Smooth muscle cell (in vitro differentiated cells): ENCODE measurements at regions not wholly inside any gene's neighbourhood (a gene's known extent, or its start where the extent isn't known, plus 50 kb on each side); places are given as distances from the start of the nearest gene placed in this dataset.

Experiments used
- DNase-seq: peaks from one replicate; lab custom pipeline; 2025; ENCODE audit not compliant: unreplicated experiment; lab: John Stamatoyannopoulos, UW
- H2AFZ ChIP-seq: fragments of 200-600 bp; sonication (generic); 2 replicates; pipeline ENCODE4 v1.6.0; 2016; ENCODE audit warnings: antibody characterized with exemption, low read depth, mild to moderate bottlenecking
- H3F3A ChIP-seq: fragments of 200-600 bp; sonication (generic); 2 replicates; pipeline ENCODE4 v1.6.0; 2017; ENCODE audit warnings: antibody characterized with exemption, low read depth
- H3K27ac ChIP-seq: fragments of 200-600 bp; sonication (generic); 2 replicates; pipeline ENCODE4 v1.5.1; 2016; ENCODE audit warnings: low read depth, mild to moderate bottlenecking
- H3K27me3 ChIP-seq: fragments of 200-600 bp; sonication (generic); 2 replicates; pipeline ENCODE4 v1.6.1; 2016; ENCODE audit warnings: low read depth, mild to moderate bottlenecking
- H3K36me3 ChIP-seq: fragments of 200-600 bp; sonication (generic); 2 replicates; pipeline ENCODE4 v1.5.1; 2016; ENCODE audit warnings: low read depth
- H3K4me1 ChIP-seq: fragments of 200-600 bp; sonication (generic); 2 replicates; pipeline ENCODE4 v1.5.1; 2016; ENCODE audit warnings: low read depth
- H3K4me2 ChIP-seq: fragments of 200-600 bp; sonication (generic); 2 replicates; pipeline ENCODE4 v1.6.0; 2016; ENCODE audit warnings: mild to moderate bottlenecking
- H3K4me3 ChIP-seq: fragments of 200-600 bp; sonication (generic); 2 replicates; pipeline ENCODE4 v1.5.1; 2016; ENCODE audit warnings: mild to moderate bottlenecking
- H3K79me2 ChIP-seq: fragments of 200-600 bp; sonication (generic); 2 replicates; pipeline ENCODE4 v1.6.0; 2016; ENCODE audit warnings: low read depth, mild to moderate bottlenecking
- H3K9ac ChIP-seq: fragments of 200-600 bp; sonication (generic); 2 replicates; pipeline ENCODE4 v1.6.0; 2016; ENCODE audit warnings: low read depth
- H3K9me3 ChIP-seq: fragments of 200-600 bp; sonication (generic); replicated peaks from 2 replicates; pipeline ENCODE4 v1.5.1; 2016; ENCODE audit warnings: low read depth
- H4K20me1 ChIP-seq: fragments of 200-600 bp; sonication (generic); 2 replicates; pipeline ENCODE4 v1.6.0; 2016; ENCODE audit warnings: low read depth
- CTCF ChIP-seq: fragments of 200-600 bp; sonication (generic); IDR thresholded peaks from 2 replicates; pipeline ENCODE4 v1.5.1; 2017; ENCODE audit warnings: borderline replicate concordance, mild to moderate bottlenecking, antibody characterized with exemption; ENCODE audit not compliant: insufficient read depth, poor library complexity, severe bottlenecking
- WGBS: methylation state at CpG from one replicate; pipeline ENCODE4 v1.1.7; 2016; ENCODE audit warnings: low lambda C conversion rate; 5-methylcytosine and 5-hydroxymethylcytosine counted together

DNA sequence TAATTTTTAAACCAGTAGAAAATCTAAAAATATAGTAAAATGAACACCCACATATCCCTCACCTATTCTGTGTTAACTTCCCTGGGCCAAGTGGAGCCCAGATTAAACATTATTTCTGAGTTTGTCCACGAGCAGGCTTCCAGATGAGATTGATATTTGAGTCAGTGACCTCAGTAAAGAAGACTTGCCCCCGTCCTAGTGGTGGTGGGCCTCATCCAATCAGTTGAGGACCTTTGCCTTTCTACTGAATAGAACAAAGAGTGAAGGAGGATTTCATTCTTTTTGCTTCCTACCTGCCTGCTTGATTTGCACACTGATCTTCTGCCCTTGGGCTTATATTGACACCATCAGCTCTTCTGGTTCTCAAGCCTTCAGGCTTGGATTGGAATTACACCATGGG is 174.7 kb upstream of the PLEKHG7 start:
- Histone ChIP-seq H3K27ac (no peak overlapping the region), H2AFZ (no peak overlapping the region), H3K27me3 (no peaks in the 10 kb centered on the region), H3K36me3 (no peaks in the 10 kb centered on the region), H3F3A (no peaks in the 10 kb centered on the region), H3K79me2 (no peaks in the 10 kb centered on the region), H3K9ac (no peak overlapping the region), H3K4me3 (no peak overlapping the region), H4K20me1 (no peaks in the 10 kb centered on the region), H3K4me1 (peaks cover 9% of the 10 kb centered on the region), H3K9me3 (no peaks in the 10 kb centered on the region), H3K4me2 (no peak overlapping the region)
- no peak for DNase-seq
- TF ChIP-seq CTCF: no peak
- WGBS: 82% methylated on average over 2 of the region's 2 CpGs

DNA sequence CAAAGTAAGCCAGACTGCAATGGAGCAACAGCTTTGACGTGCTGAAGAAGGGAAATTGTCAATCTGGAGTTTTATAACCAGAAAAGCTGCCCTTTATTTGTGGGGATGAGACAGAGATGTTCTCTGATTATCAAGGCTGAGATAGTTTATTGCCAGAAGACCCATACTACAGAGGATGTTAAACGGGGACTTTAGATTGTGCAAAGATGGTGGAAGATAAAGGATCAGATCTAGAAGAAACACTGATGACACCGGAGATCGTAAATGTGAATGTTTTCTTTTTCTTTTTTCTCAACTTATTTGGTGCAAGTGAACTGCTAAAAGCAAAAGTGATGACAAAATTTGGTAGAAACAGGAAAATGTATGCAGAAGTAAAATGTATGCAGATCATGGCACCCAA is 178.3 kb upstream of the PLEKHG7 start:
- H3K4me3 ChIP-seq: no peak overlapping the region
- TF ChIP-seq CTCF: no peak
- H3K4me2 ChIP-seq: no peak overlapping the region
- no peaks in the 10 kb centered on the region for H3K79me2 ChIP-seq
- no peaks in the 10 kb centered on the region for H3K27me3 ChIP-seq
- DNase-seq: no peak
- H2AFZ ChIP-seq: no peak overlapping the region
- no peaks in the 10 kb centered on the region for H3K36me3 ChIP-seq
- no peaks in the 10 kb centered on the region for H3F3A ChIP-seq
- H4K20me1 ChIP-seq: no peaks in the 10 kb centered on the region
- no peak overlapping the region for H3K27ac ChIP-seq
- peaks cover 9% of the 10 kb centered on the region for H3K4me1 ChIP-seq
- no peaks in the 10 kb centered on the region for H3K9me3 ChIP-seq
- no peak overlapping the region for H3K9ac ChIP-seq
- WGBS: 75% methylated on average over 4 of the region's 4 CpGs

GRCh38 chr12:92520511-92520910 is 182.3 kb upstream of the PLEKHG7 start:
- Histone ChIP-seq H3K27ac (no peak overlapping the region), H3F3A (no peaks in the 10 kb centered on the region), H3K4me1 (peaks cover 12% of the 10 kb centered on the region), H3K4me2 (no peak overlapping the region), H3K36me3 (no peaks in the 10 kb centered on the region), H3K9me3 (no peaks in the 10 kb centered on the region), H3K4me3 (no peak overlapping the region), H2AFZ (no peak overlapping the region), H4K20me1 (no peaks in the 10 kb centered on the region), H3K79me2 (no peaks in the 10 kb centered on the region), H3K9ac (no peak overlapping the region), H3K27me3 (no peaks in the 10 kb centered on the region)
- DNase-seq: no peak
- TF ChIP-seq CTCF: no peak

GRCh38 chr12:92519284-92519683 is 183.5 kb upstream of the PLEKHG7 start:
- peaks cover 12% of the 10 kb centered on the region for H3K4me1 ChIP-seq
- no peaks in the 10 kb centered on the region for H3K27me3 ChIP-seq
- H3K4me2 ChIP-seq: no peak overlapping the region
- H2AFZ ChIP-seq: no peak overlapping the region
- 86% methylated on average over 1 of the region's 1 CpG for whole genome bisulfite sequencing
- H3K4me3 ChIP-seq: no peak overlapping the region
- no peaks in the 10 kb centered on the region for H3K9me3 ChIP-seq
- H3K79me2 ChIP-seq: no peaks in the 10 kb centered on the region
- no peak for TF ChIP-seq CTCF
- H3K27ac ChIP-seq: no peak overlapping the region
- no peak for DNase-seq
- H3F3A ChIP-seq: no peaks in the 10 kb centered on the region
- H4K20me1 ChIP-seq: no peaks in the 10 kb centered on the region
- no peak overlapping the region for H3K9ac ChIP-seq
- H3K36me3 ChIP-seq: no peaks in the 10 kb centered on the region
